ENCODE measurements at regions not wholly inside any gene's neighbourhood (a gene's known extent, or its start where the extent isn't known, plus 50 kb on each side); places are given as distances from the start of the nearest gene placed in this dataset.
A peak's percentile ranks its signal among the peaks of the same experiment; 100 is the strongest.
"Not testable (repeated sequence)": the region's sequence is repeated elsewhere in the genome, so short reads cannot be mapped to it uniquely, and the experiment has no call there.

DNA sequence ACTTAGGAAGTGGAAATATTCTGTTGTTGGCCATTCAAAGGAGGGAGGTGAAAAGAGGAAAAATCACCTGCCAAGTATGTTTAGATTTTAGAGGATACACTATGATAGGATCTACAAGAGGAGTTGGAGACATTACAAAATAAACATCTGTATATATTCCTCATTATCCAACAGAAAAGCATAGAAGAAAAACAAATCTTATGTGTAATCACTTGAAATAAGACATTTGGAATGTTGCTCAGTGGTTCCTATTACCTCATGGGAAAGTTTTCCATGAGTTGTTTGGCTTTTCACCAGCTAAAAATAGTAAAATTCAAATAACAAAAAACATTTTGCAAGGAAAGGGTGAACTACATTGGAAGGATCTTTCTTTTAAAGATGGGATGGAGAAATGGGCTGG is 76.7 kb upstream of the CARMIL1 start:
- H3K4me3 ChIP-seq (replicated peaks; ENCODE audit: low read depth, low read length): no peak overlapping the region
- DNase-seq (ENCODE audit: low read depth): peak; percentile 81
- TF ChIP-seq, protein P1, sequence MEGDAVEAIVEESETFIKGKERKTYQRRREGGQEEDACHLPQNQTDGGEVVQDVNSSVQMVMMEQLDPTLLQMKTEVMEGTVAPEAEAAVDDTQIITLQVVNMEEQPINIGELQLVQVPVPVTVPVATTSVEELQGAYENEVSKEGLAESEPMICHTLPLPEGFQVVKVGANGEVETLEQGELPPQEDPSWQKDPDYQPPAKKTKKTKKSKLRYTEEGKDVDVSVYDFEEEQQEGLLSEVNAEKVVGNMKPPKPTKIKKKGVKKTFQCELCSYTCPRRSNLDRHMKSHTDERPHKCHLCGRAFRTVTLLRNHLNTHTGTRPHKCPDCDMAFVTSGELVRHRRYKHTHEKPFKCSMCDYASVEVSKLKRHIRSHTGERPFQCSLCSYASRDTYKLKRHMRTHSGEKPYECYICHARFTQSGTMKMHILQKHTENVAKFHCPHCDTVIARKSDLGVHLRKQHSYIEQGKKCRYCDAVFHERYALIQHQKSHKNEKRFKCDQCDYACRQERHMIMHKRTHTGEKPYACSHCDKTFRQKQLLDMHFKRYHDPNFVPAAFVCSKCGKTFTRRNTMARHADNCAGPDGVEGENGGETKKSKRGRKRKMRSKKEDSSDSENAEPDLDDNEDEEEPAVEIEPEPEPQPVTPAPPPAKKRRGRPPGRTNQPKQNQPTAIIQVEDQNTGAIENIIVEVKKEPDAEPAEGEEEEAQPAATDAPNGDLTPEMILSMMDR (IDR thresholded peaks at IDR 0.05; ENCODE audit: low read length, missing control alignments): no peak

DNA sequence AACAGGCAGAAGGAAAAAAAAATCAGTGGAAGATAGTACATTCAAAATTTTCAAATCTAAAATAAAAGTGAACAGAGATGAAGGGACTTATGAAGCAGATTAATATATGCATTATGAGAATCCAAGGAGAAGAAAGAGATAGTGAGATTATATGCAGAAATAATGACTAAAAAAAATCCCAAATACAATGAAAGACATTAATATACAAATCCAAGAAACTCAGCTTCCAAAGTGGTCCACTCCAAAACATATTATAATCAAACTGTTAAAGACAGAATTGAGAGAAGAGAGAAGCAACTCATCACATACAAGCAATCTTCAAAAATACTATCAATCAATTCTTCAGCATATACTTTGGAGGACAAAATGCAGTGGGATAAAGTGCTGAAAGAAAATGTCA is 73.5 kb upstream of the CARMIL1 start:
- TF ChIP-seq, protein P1 (IDR thresholded peaks at IDR 0.05; ENCODE audit: low read length, missing control alignments): no peak
- no peak overlapping the region for H3K4me3 ChIP-seq (replicated peaks; ENCODE audit: low read depth, low read length)
- no peak for DNase-seq (ENCODE audit: low read depth)

DNA sequence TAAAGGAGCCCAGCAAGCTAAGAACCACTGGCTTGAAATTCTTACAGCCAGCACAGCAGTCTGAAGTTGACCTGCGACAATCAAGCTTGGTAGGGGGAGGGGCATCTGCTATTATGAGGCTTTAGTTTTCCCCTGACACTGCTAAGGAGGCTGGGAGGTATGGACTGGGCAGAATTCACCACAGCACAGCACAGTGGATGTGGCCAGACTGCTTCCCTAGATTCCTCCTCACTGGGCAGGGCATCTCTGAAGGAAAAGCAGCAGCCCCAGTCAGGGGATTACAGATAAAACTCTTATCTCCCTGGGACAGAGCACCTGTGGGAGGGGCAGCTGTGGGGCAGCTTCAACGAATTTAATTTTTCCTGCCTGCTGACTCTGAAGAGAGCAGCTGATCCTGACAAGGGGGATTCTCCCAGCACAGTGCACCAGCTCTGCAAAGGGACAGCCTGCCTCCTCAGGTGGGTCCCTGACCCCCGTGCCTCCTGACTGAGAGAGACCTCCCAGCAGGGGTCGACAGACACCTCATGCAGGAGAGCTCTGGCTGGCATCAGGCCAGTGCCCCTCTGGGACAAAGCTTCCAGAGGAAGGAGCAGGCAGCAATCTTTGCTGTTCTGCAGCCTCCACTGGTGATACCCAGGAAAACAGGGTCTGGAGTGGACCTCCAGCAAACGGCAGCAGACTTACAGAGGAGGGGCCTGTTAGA is 71.6 kb upstream of the CARMIL1 start:
- H3K4me3 ChIP-seq (replicated peaks; ENCODE audit: low read depth, low read length); DNase-seq (ENCODE audit: low read depth): not testable (repeated sequence)

DNA sequence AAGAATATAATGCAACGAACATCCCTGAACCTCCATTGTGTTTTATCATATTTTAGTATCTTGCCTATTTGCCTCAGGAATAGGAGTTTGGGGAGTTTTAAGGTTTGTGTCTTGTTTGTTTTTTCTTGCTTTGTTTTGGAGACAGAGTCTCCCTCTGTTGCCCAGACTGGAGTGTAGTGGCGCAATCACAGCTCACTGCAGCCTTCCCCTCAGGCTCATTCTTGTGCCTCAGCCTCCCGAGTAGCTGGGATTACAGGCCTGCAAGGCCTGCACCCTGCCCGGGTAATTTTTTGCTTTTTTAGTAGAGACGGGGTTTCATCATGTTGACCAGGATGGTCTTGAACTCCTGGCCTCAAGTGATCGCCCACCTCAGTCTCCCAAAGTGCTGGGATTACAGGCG is 63.3 kb upstream of the CARMIL1 start:
- DNase-seq (ENCODE audit: low read depth): peak; percentile 30
- TF ChIP-seq, protein P1 (IDR thresholded peaks at IDR 0.05; ENCODE audit: low read length, missing control alignments): no peak

DNA sequence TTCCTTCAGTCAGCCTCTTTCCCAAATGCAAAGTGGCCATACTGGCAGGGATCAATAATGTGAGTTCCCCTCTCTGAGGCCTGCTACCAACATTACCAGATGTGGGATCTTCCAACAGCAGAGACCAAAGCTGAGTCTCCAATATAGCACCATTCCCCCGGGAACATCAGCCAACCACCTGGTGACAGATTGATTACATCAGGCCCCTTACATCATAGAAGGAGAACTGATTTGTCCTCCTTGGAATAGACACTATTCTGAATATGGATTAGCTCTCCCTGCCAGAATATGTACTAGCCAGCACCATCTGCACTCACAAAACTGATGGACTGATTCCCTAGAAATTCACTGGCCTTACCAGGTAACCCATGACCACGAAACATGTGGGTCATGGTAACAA is 61.9 kb upstream of the CARMIL1 start:
- TF ChIP-seq, protein P1 (IDR thresholded peaks at IDR 0.05; ENCODE audit: low read length, missing control alignments): no peak
- DNase-seq (ENCODE audit: low read depth): no peak

More for the DNA sequence above, 63.3 kb upstream of the CARMIL1 start:
- no peak overlapping the region for H3K4me3 ChIP-seq (replicated peaks; ENCODE audit: low read depth, low read length)

DNA sequence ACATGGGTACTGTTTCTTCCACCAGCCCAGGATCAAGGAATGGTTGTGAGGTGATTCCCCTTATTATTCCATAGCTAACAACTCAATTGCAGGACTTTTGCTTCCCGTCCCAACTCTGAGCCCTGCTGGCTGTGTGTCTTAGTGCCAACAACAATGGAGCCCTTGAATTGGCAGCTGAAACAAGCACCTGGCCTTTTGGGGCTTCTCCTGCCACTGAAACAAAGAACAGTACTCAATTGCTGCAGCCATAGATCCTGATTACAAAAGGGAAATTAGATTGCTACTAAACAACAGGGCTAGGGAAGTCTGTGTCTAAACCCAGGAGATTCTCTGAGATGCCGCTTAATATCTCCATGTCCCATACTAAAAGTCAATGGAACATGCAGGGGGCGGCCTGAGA is 61.3 kb upstream of the CARMIL1 start:
- TF ChIP-seq, protein P1 (IDR thresholded peaks at IDR 0.05; ENCODE audit: low read length, missing control alignments): no peak
- no peak for DNase-seq (ENCODE audit: low read depth)
- no peak overlapping the region for H3K4me3 ChIP-seq (replicated peaks; ENCODE audit: low read depth, low read length)

More for the DNA sequence above, 61.9 kb upstream of the CARMIL1 start:
- no peak overlapping the region for H3K4me3 ChIP-seq (replicated peaks; ENCODE audit: low read depth, low read length)

DNA sequence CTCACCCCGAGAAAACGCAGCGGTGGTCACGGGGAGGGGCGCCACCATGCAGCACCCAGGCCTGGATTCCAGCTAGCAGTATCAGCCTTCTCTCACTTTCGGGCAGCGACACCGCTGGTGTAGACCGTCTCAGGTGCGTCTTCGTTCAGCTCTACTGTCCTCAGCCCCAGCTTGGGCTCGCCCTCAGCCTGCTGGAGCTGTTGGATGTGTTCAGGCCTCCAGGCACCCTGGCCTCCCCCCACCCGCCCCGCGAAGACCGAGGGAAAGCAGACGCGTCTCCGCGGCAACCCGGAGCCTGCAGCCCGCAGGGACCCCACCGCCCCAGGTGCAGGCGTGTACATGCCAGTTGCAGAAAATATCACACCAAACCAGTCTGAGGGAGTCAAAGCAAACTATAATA is 60.8 kb upstream of the CARMIL1 start:
- no peak overlapping the region for H3K4me3 ChIP-seq (replicated peaks; ENCODE audit: low read depth, low read length)
- TF ChIP-seq, protein P1 (IDR thresholded peaks at IDR 0.05; ENCODE audit: low read length, missing control alignments): no peak

More for the DNA sequence above, 60.8 kb upstream of the CARMIL1 start:
- DNase-seq (ENCODE audit: low read depth): no peak
